ES-I3 (cell line): ENCODE measurements at regions not wholly inside any gene's neighbourhood (a gene's known extent, or its start where the extent isn't known, plus 50 kb on each side); places are given as distances from the start of the nearest gene placed in this dataset.
"Not testable (repeated sequence)": the region's sequence is repeated elsewhere in the genome, so short reads cannot be mapped to it uniquely, and the experiment has no call there.

Source experiments
- H3K36me3 ChIP-seq: 2 replicates; pipeline ENCODE4 v1.6.1; 2013; ENCODE audit warnings: mild to moderate bottlenecking, low read length, control low read depth, moderate library complexity; ENCODE audit not compliant: insufficient read depth
- H3K4me1 ChIP-seq: 2 replicates; pipeline ENCODE4 v1.6.1; 2013; ENCODE audit warnings: mild to moderate bottlenecking, control low read depth, low read length; ENCODE audit not compliant: insufficient read depth
- H3K9ac ChIP-seq: 2 replicates; pipeline ENCODE4 v1.6.1; 2013; ENCODE audit warnings: low read depth, mild to moderate bottlenecking, low read length, moderate library complexity
- H3K9me3 ChIP-seq: 2 replicates; pipeline ENCODE4 v1.6.1; 2013; ENCODE audit warnings: mild to moderate bottlenecking, low read length, moderate library complexity; ENCODE audit not compliant: control insufficient read depth, insufficient read depth

GRCh38 chr11:115612046-115612730 lies 108.0 kb upstream of the CADM1 start:
- Histone ChIP-seq H3K36me3 (no peaks in the 10 kb centered on the region), H3K9ac (no peak overlapping the region)

DNA sequence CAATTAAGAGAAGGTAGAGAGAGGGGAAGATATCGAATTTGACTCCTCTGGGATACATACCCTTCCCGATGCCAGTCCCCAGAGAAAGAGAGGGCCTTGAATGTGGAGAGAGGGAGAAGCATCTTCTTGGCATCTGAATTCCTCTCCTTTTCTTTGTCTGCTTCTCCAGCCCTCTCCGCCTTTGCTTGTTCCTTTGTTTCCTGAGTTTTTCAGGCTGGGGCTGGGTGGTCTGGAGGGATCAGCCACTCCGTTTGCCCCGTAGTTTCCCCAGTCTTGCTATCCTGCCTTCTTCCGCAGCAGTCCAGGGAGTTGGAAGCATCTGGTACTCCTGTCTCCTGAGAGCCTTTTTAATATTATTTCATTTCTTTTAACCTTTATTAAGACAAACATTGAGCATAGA lies 107.1 kb upstream of the CADM1 start:
- Histone ChIP-seq H3K36me3 (no peaks in the 10 kb centered on the region), H3K9ac (no peak overlapping the region), H3K4me1 (peaks cover 19% of the 10 kb centered on the region), H3K9me3 (no peaks in the 10 kb centered on the region)

More at GRCh38 chr11:115612046-115612730, 108.0 kb upstream of the CADM1 start:
- peaks cover 19% of the 10 kb centered on the region for H3K4me1 ChIP-seq
- H3K9me3 ChIP-seq: no peaks in the 10 kb centered on the region

- H3K36me3 ChIP-seq: no peaks in the 10 kb centered on the region
- no peak overlapping the region for H3K9ac ChIP-seq
- no peaks in the 10 kb centered on the region for H3K9me3 ChIP-seq
- H3K4me1 ChIP-seq: peaks cover 19% of the 10 kb centered on the region
These were observed 106.7 kb upstream of the CADM1 start for GRCh38 chr11:115610908-115611307.

DNA sequence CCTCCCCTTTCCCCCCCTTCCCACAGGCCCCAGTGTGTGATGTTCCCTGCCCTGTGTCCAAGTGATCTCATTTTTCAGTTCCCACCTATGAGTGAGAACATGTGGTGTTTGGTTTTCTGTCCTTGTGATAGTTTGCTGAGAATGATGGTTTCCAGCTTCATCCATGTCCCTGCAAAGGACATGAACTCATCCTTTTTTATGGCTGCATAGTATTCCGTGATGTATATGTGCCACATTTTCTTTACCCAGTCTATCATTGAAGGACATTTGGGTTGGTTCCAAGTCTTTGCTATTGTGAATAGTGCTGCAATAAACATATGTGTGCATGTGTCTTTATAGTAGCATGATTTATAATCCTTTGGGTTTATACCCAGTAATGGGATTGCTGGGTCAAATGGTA lies 106.0 kb upstream of the CADM1 start:
- not testable (repeated sequence) for H3K9me3 ChIP-seq, H3K9ac ChIP-seq, H3K36me3 ChIP-seq
- peaks cover 19% of the 10 kb centered on the region for H3K4me1 ChIP-seq

GRCh38 chr11:115608976-115609375 lies 104.8 kb upstream of the CADM1 start:
- Histone ChIP-seq H3K36me3 (no peaks in the 10 kb centered on the region), H3K9ac (no peak overlapping the region), H3K9me3 (no peaks in the 10 kb centered on the region), H3K4me1 (peaks cover 19% of the 10 kb centered on the region)

- H3K4me1 ChIP-seq: peaks cover 14% of the 10 kb centered on the region
- H3K9ac ChIP-seq: no peak overlapping the region
- H3K9me3 ChIP-seq: no peaks in the 10 kb centered on the region
- H3K36me3 ChIP-seq: no peaks in the 10 kb centered on the region
These were observed 103.5 kb upstream of the CADM1 start for GRCh38 chr11:115607621-115608221.

- H3K36me3 ChIP-seq: no peaks in the 10 kb centered on the region
- no peaks in the 10 kb centered on the region for H3K9me3 ChIP-seq
- H3K4me1 ChIP-seq: peaks cover 4% of the 10 kb centered on the region; the same call in 1 of the 2 replicates
- no peak overlapping the region for H3K9ac ChIP-seq
These were observed 102.4 kb upstream of the CADM1 start for GRCh38 chr11:115606498-115607220.

DNA sequence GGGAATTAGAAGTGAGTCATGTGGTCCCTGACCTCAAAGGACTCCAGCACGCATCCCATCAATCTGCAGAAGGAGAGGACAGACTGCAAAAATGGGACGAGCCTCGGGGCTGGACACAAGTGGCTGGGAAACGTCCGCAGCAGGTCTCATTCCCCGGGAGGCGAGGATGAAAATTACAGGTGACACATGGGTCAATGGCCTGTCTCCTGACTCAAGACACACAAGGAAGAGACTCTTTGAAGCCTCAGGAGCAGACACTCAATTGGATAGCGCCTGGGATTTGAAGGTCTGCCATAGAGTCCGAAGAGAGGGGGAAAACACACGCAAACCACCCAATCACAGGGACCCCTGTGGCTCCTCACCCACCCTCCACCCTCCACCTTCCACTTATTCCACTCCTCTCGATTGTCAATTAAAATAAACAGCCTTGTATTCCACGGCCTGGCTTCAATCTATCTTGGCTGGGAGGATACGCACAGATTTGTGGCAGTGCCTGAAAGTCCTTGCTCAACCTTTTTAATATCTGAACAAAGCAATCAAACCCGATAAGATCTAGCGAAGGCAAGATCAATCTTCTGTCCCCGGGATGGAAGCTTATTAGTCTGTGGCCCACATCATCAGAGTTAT lies 101.8 kb upstream of the CADM1 start:
- Histone ChIP-seq H3K9me3 (no peaks in the 10 kb centered on the region), H3K9ac (no peak overlapping the region), H3K36me3 (no peaks in the 10 kb centered on the region), H3K4me1 (no peaks in the 10 kb centered on the region)

- H3K9me3 ChIP-seq, H3K9ac ChIP-seq, H3K36me3 ChIP-seq, H3K4me1 ChIP-seq: not testable (repeated sequence)
These were observed 101.2 kb upstream of the CADM1 start for GRCh38 chr11:115605397-115605796.

DNA sequence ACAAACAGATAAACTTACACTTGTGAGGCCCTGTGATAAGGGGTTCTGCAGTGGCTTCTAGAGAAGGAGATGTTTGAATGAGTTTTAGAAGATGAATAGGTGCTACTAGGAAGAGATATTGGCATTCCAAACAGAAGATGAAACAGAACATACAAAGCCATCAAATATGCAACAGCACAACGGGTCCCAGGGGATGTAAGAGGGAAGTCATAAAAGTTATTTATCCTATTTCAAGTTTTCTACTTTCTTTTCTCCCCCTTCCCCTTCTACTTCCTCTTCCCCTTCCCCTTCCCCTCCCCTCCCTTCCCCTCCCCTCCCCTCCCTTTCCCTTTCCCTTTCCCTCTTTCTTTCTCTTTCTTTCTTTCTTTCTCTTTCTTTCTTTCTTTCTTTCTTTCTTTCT lies 94.9 kb upstream of the CADM1 start:
- no peaks in the 10 kb centered on the region for H3K36me3 ChIP-seq
- no peaks in the 10 kb centered on the region for H3K4me1 ChIP-seq
- no peaks in the 10 kb centered on the region for H3K9me3 ChIP-seq
- H3K9ac ChIP-seq: no peak overlapping the region

- H3K9me3 ChIP-seq: no peaks in the 10 kb centered on the region
- no peaks in the 10 kb centered on the region for H3K4me1 ChIP-seq
- no peaks in the 10 kb centered on the region for H3K36me3 ChIP-seq
- no peak overlapping the region for H3K9ac ChIP-seq
These were observed 94.2 kb upstream of the CADM1 start for GRCh38 chr11:115598257-115598901.

GRCh38 chr11:115591380-115591779 lies 87.2 kb upstream of the CADM1 start:
- Histone ChIP-seq H3K4me1 (no peaks in the 10 kb centered on the region), H3K36me3 (no peaks in the 10 kb centered on the region), H3K9me3 (no peaks in the 10 kb centered on the region; the same call in none of the 2 replicates), H3K9ac (no peak overlapping the region)

- H3K4me1 ChIP-seq: no peaks in the 10 kb centered on the region
- H3K9ac ChIP-seq: no peak overlapping the region
- H3K9me3 ChIP-seq: no peaks in the 10 kb centered on the region; the same call in none of the 2 replicates
These were observed 86.0 kb upstream of the CADM1 start for GRCh38 chr11:115590254-115590653.

GRCh38 chr11:115587718-115588342 lies 83.6 kb upstream of the CADM1 start:
- Histone ChIP-seq H3K36me3 (no peaks in the 10 kb centered on the region), H3K9ac (no peak overlapping the region), H3K4me1 (no peaks in the 10 kb centered on the region), H3K9me3 (no peaks in the 10 kb centered on the region; the same call in none of the 2 replicates)

More at GRCh38 chr11:115590254-115590653, 86.0 kb upstream of the CADM1 start:
- H3K36me3 ChIP-seq: no peaks in the 10 kb centered on the region
